ENCODE measurements at regions not wholly inside any gene's neighbourhood (a gene's known extent, or its start where the extent isn't known, plus 50 kb on each side); places are given as distances from the start of the nearest gene placed in this dataset.
"Not testable (repeated sequence)": the region's sequence is repeated elsewhere in the genome, so short reads cannot be mapped to it uniquely, and the experiment has no call there.

GRCh38 chr11:95429376-95429907 lies 198.4 kb upstream of the SESN3 start:
- DNase-seq = no peak

- DNase-seq = no peak
Observed at GRCh38 chr11:95426823-95427462, 195.9 kb upstream of the SESN3 start.

- no peak for DNase-seq
Observed at GRCh38 chr11:95419915-95420314, 188.9 kb upstream of the SESN3 start.

- DNase-seq = no peak
Observed at GRCh38 chr11:95418916-95419315, 187.9 kb upstream of the SESN3 start.

GRCh38 chr11:95417832-95418231 lies 186.8 kb upstream of the SESN3 start:
- no peak for DNase-seq

GRCh38 chr11:95415837-95416304 lies 184.9 kb upstream of the SESN3 start:
- DNase-seq = no peak

- DNase-seq = no peak
Observed at GRCh38 chr11:95414217-95414616, 183.2 kb upstream of the SESN3 start.

GRCh38 chr11:95413761-95414160 lies 182.8 kb upstream of the SESN3 start:
- no peak for DNase-seq

- DNase-seq = no peak
Observed at GRCh38 chr11:95413021-95413420, 182.0 kb upstream of the SESN3 start.

- no peak for DNase-seq
Observed at GRCh38 chr11:95412074-95412473, 181.1 kb upstream of the SESN3 start.

GRCh38 chr11:95410707-95411106 lies 179.7 kb upstream of the SESN3 start:
- not testable (repeated sequence) for DNase-seq

- no peak for DNase-seq
Observed at GRCh38 chr11:95406271-95406670, 175.3 kb upstream of the SESN3 start.

GRCh38 chr11:95404370-95404769 lies 173.4 kb upstream of the SESN3 start:
- no peak for DNase-seq

GRCh38 chr11:95398437-95399112 lies 167.6 kb upstream of the SESN3 start:
- no peak for DNase-seq

- no peak for DNase-seq
Observed at GRCh38 chr11:95392644-95393043, 161.6 kb upstream of the SESN3 start.

GRCh38 chr11:95389427-95389826 lies 158.4 kb upstream of the SESN3 start:
- no peak for DNase-seq

GRCh38 chr11:95388086-95388485 lies 157.1 kb upstream of the SESN3 start:
- DNase-seq = no peak

- DNase-seq = no peak
Observed at GRCh38 chr11:95387325-95387724, 156.3 kb upstream of the SESN3 start.

- DNase-seq = no peak
Observed at GRCh38 chr11:95385577-95385976, 154.6 kb upstream of the SESN3 start.

GRCh38 chr11:95379479-95379878 lies 148.5 kb upstream of the SESN3 start:
- DNase-seq = no peak

- DNase-seq = no peak
Observed at GRCh38 chr11:95378789-95379188, 147.8 kb upstream of the SESN3 start.

- DNase-seq = no peak
Observed at GRCh38 chr11:95378111-95378510, 147.1 kb upstream of the SESN3 start.

GRCh38 chr11:95375886-95376285 lies 144.9 kb upstream of the SESN3 start:
- DNase-seq = no peak

- DNase-seq = no peak
Observed at GRCh38 chr11:95375451-95375850, 144.4 kb upstream of the SESN3 start.

- DNase-seq = no peak
Observed at GRCh38 chr11:95374105-95374504, 143.1 kb upstream of the SESN3 start.

All from NCI-H2227 treated with DMSO at 0.1 percent for 48 hours (cell line).